A204.1 (cell line): ENCODE measurements at regions not wholly inside any gene's neighbourhood (a gene's known extent, or its start where the extent isn't known, plus 50 kb on each side); places are given as distances from the start of the nearest gene placed in this dataset.

ENCODE experiments used
- FAIRE-seq: peaks from 2 replicates; lab custom pipeline; 2012; peaks lifted over from hg19 to GRCh38; lab: Jason Lieb, UNC

GRCh38 chr12:92462527-92462926 lies 240.3 kb upstream of the PLEKHG7 start:
- no peak for FAIRE-seq

- no peak for FAIRE-seq
Observed at GRCh38 chr12:92462049-92462448, 240.7 kb upstream of the PLEKHG7 start.

- FAIRE-seq, result no peak
Observed at GRCh38 chr12:92459850-92460249, 242.9 kb upstream of the PLEKHG7 start.

- no peak for FAIRE-seq
Observed at GRCh38 chr12:92458996-92459395, 243.8 kb upstream of the PLEKHG7 start.

GRCh38 chr12:92457458-92458180 lies 245.2 kb upstream of the PLEKHG7 start:
- no peak for FAIRE-seq

GRCh38 chr12:92452763-92453162 lies 250.0 kb upstream of the PLEKHG7 start:
- FAIRE-seq, result no peak

- FAIRE-seq, result no peak
Observed at GRCh38 chr12:92446083-92446460, 256.7 kb upstream of the PLEKHG7 start.

GRCh38 chr12:92445253-92446082 lies 257.3 kb upstream of the PLEKHG7 start:
- no peak for FAIRE-seq

GRCh38 chr12:92444763-92445162 lies 258.0 kb upstream of the PLEKHG7 start:
- FAIRE-seq, result no peak

GRCh38 chr12:92442782-92443181 lies 260.0 kb upstream of the PLEKHG7 start:
- FAIRE-seq, result no peak

GRCh38 chr12:92440072-92440471 lies 262.7 kb upstream of the PLEKHG7 start:
- no peak for FAIRE-seq

- no peak for FAIRE-seq
Observed at GRCh38 chr12:92439420-92439805, 263.4 kb upstream of the PLEKHG7 start.

- no peak for FAIRE-seq
Observed at GRCh38 chr12:92438641-92439419, 264.0 kb upstream of the PLEKHG7 start.

GRCh38 chr12:92437452-92437851 lies 265.3 kb upstream of the PLEKHG7 start:
- no peak for FAIRE-seq

- FAIRE-seq, result no peak
Observed at GRCh38 chr12:92436856-92437255, 265.9 kb upstream of the PLEKHG7 start.

GRCh38 chr12:92434607-92435025 lies 268.2 kb upstream of the PLEKHG7 start:
- FAIRE-seq, result no peak

GRCh38 chr12:92432724-92433441 lies 269.9 kb upstream of the PLEKHG7 start:
- FAIRE-seq, result no peak

GRCh38 chr12:92431146-92431545 lies 271.6 kb upstream of the PLEKHG7 start:
- FAIRE-seq, result no peak

- no peak for FAIRE-seq
Observed at GRCh38 chr12:92426332-92426731, 276.5 kb upstream of the PLEKHG7 start.

- FAIRE-seq, result no peak
Observed at GRCh38 chr12:92425165-92425564, 277.6 kb upstream of the PLEKHG7 start.

GRCh38 chr12:92424338-92424737 lies 278.5 kb upstream of the PLEKHG7 start:
- no peak for FAIRE-seq

- no peak for FAIRE-seq
Observed at GRCh38 chr12:92421701-92422100, 276.1 kb upstream of the BTG1 start.
